ENCODE measurements at regions not wholly inside any gene's neighbourhood (a gene's known extent, or its start where the extent isn't known, plus 50 kb on each side); places are given as distances from the start of the nearest gene placed in this dataset.

DNA sequence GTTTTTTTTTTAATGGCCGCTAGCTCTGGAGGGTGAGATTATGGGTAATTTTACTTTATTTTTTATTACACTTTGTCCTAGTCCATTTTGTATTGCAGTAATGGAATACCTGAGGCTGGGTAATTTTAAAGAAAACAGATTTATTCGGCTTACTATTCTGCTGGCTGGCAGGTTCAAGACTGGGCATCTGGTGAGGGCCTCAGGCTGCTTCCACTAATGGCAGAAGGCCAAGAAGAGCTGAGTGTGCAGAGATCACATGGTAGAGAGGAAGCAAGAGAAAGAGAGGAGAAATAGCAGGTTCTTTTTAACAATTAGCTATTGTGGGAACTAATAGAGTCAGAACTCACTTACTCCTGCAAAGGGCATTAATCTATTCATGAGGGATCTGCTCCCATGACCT is 52.4 kb upstream of the ARHGAP28 start (continued):
- TF ChIP-seq FOXJ3 (CRISPR knock-in tag; IDR thresholded peaks at IDR 0.05; ENCODE audit: borderline replicate concordance) (no peak), ZNF138 (CRISPR knock-in tag; conservative IDR thresholded peaks at IDR 0.05) (no peak), PRRX2 (CRISPR knock-in tag; IDR thresholded peaks at IDR 0.05) (no peak), EMX1 (CRISPR knock-in tag; IDR thresholded peaks at IDR 0.05) (no peak), NR3C1 (CRISPR knock-in tag; conservative IDR thresholded peaks at IDR 0.05; ENCODE audit: low read depth) (no peak), ZMAT4 (CRISPR knock-in tag; IDR thresholded peaks at IDR 0.05) (no peak), NR2C2 (CRISPR knock-in tag; IDR thresholded peaks at IDR 0.05) (no peak)
- TF ChIP-seq, protein P1, sequence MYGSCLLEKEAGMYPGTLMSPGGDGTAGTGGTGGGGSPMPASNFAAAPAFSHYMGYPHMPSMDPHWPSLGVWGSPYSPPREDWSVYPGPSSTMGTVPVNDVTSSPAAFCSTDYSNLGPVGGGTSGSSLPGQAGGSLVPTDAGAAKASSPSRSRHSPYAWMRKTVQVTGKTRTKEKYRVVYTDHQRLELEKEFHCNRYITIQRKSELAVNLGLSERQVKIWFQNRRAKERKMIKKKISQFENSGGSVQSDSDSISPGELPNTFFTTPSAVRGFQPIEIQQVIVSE (CRISPR knock-in tag; IDR thresholded peaks at IDR 0.05; ENCODE audit: borderline replicate concordance): no peak
- TF ChIP-seq, protein P2, sequence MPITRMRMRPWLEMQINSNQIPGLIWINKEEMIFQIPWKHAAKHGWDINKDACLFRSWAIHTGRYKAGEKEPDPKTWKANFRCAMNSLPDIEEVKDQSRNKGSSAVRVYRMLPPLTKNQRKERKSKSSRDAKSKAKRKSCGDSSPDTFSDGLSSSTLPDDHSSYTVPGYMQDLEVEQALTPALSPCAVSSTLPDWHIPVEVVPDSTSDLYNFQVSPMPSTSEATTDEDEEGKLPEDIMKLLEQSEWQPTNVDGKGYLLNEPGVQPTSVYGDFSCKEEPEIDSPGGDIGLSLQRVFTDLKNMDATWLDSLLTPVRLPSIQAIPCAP (CRISPR knock-in tag; IDR thresholded peaks at IDR 0.05): no peak

GRCh38 chr18:6679201-6679600 is 50.3 kb upstream of the ARHGAP28 start:
- Mint-ChIP-seq H3K4me3 (no peak overlapping the region), H3K9me3 (0 out of 2 replicates have a peak, but pooled peaks cover 2% of the 10 kb centered on the region), H3K4me1 (peaks cover 23% of the 10 kb centered on the region), H3K27ac (no peak overlapping the region), H3K36me3 (no peaks in the 10 kb centered on the region), H3K27me3 (ENCODE audit: low read depth) (no peaks in the 10 kb centered on the region; the same call in 1 of the 2 replicates)
- ChIA-PET CTCF (no interaction called here), POLR2A (no interaction called here)
- DNase-seq (ENCODE audit: low spot score) (no peak), ATAC-seq (no peak)
- TF ChIP-seq MLX (CRISPR knock-in tag; IDR thresholded peaks at IDR 0.05) (no peak), SOX15 (CRISPR knock-in tag; IDR thresholded peaks at IDR 0.05) (no peak), ETV6 (CRISPR knock-in tag; IDR thresholded peaks at IDR 0.05) (no peak), SMAD4 (CRISPR knock-in tag; IDR thresholded peaks at IDR 0.05) (no peak), CTCF (IDR thresholded peaks at IDR 0.05) (no peak), ZMAT4 (CRISPR knock-in tag; IDR thresholded peaks at IDR 0.05) (no peak), TP53 (CRISPR knock-in tag; IDR thresholded peaks at IDR 0.05) (no peak), NR3C1 (CRISPR knock-in tag; conservative IDR thresholded peaks at IDR 0.05; ENCODE audit: low read depth) (no peak), JUN (CRISPR knock-in tag; IDR thresholded peaks at IDR 0.05) (no peak), NFATC4 (CRISPR knock-in tag; IDR thresholded peaks at IDR 0.05) (no peak), MAX (CRISPR knock-in tag; IDR thresholded peaks at IDR 0.05) (no peak), RELA (CRISPR knock-in tag; IDR thresholded peaks at IDR 0.05; ENCODE audit: borderline replicate concordance) (no peak)
- TF ChIP-seq, protein P3, sequence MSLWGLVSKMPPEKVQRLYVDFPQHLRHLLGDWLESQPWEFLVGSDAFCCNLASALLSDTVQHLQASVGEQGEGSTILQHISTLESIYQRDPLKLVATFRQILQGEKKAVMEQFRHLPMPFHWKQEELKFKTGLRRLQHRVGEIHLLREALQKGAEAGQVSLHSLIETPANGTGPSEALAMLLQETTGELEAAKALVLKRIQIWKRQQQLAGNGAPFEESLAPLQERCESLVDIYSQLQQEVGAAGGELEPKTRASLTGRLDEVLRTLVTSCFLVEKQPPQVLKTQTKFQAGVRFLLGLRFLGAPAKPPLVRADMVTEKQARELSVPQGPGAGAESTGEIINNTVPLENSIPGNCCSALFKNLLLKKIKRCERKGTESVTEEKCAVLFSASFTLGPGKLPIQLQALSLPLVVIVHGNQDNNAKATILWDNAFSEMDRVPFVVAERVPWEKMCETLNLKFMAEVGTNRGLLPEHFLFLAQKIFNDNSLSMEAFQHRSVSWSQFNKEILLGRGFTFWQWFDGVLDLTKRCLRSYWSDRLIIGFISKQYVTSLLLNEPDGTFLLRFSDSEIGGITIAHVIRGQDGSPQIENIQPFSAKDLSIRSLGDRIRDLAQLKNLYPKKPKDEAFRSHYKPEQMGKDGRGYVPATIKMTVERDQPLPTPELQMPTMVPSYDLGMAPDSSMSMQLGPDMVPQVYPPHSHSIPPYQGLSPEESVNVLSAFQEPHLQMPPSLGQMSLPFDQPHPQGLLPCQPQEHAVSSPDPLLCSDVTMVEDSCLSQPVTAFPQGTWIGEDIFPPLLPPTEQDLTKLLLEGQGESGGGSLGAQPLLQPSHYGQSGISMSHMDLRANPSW (CRISPR knock-in tag; conservative IDR thresholded peaks at IDR 0.05; ENCODE audit: low read depth): no peak
- TF ChIP-seq, protein P4, sequence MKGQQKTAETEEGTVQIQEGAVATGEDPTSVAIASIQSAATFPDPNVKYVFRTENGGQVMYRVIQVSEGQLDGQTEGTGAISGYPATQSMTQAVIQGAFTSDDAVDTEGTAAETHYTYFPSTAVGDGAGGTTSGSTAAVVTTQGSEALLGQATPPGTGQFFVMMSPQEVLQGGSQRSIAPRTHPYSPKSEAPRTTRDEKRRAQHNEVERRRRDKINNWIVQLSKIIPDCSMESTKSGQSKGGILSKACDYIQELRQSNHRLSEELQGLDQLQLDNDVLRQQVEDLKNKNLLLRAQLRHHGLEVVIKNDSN (CRISPR knock-in tag; IDR thresholded peaks at IDR 0.05): no peak
- TF ChIP-seq, protein P5, sequence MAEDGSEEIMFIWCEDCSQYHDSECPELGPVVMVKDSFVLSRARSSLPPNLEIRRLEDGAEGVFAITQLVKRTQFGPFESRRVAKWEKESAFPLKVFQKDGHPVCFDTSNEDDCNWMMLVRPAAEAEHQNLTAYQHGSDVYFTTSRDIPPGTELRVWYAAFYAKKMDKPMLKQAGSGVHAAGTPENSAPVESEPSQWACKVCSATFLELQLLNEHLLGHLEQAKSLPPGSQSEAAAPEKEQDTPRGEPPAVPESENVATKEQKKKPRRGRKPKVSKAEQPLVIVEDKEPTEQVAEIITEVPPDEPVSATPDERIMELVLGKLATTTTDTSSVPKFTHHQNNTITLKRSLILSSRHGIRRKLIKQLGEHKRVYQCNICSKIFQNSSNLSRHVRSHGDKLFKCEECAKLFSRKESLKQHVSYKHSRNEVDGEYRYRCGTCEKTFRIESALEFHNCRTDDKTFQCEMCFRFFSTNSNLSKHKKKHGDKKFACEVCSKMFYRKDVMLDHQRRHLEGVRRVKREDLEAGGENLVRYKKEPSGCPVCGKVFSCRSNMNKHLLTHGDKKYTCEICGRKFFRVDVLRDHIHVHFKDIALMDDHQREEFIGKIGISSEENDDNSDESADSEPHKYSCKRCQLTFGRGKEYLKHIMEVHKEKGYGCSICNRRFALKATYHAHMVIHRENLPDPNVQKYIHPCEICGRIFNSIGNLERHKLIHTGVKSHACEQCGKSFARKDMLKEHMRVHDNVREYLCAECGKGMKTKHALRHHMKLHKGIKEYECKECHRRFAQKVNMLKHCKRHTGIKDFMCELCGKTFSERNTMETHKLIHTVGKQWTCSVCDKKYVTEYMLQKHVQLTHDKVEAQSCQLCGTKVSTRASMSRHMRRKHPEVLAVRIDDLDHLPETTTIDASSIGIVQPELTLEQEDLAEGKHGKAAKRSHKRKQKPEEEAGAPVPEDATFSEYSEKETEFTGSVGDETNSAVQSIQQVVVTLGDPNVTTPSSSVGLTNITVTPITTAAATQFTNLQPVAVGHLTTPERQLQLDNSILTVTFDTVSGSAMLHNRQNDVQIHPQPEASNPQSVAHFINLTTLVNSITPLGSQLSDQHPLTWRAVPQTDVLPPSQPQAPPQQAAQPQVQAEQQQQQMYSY (CRISPR knock-in tag; IDR thresholded peaks at IDR 0.05): no peak
